Panc1 (cell line): ENCODE measurements at regions not wholly inside any gene's neighbourhood (a gene's known extent, or its start where the extent isn't known, plus 50 kb on each side); places are given as distances from the start of the nearest gene placed in this dataset.
"Not testable (repeated sequence)": the region's sequence is repeated elsewhere in the genome, so short reads cannot be mapped to it uniquely, and the experiment has no call there.

ENCODE experiments used
- ATAC-seq: fragments of 200-7000 bp; cut with Tn5 transposase; 2 replicates; pipeline ENCODE4 v1.9.1; 2020; ENCODE audit warnings: mild to moderate bottlenecking, moderate library complexity
- BruUV-seq: library from RNA; stranded (reverse); fragments of 400-500 nt; replicated peaks from 2 replicates; lab custom pipeline; 2021; lab: Mats Ljungman, UMichigan
- CTCF ChIA-PET: fragments of 300-600 bp; sonication (Branson Sonifier 250); formaldehyde crosslinking; loops from one replicate; lab custom pipeline; 2022; ENCODE audit warnings: antibody characterized with exemption; lab: Charles Lee
- POLR2A ChIA-PET: fragments of 300-600 bp; sonication (Branson Sonifier 250); formaldehyde crosslinking; loops from one replicate; lab custom pipeline; 2022; ENCODE audit warnings: antibody characterized with exemption; lab: Charles Lee
- DNase-seq: peaks from one replicate; pipeline ENCODE4 v3.0.0-alpha.2; 2010; ENCODE audit warnings: low read depth, low spot score
- H3K27ac ChIP-seq: 2 replicates; pipeline ENCODE4 v1.5.1; 2011; ENCODE audit warnings: mild to moderate bottlenecking, low read length, inconsistent platforms
- H3K27me3 ChIP-seq: fragments of 200-500 bp; sonication (Bioruptor generic); 2 replicates; pipeline ENCODE4 v1.6.0; 2014; ENCODE audit warnings: low read length, inconsistent platforms; ENCODE audit not compliant: control insufficient read depth, insufficient read depth
- H3K36me3 ChIP-seq: fragments of 200-500 bp; sonication (Bioruptor generic); 2 replicates; pipeline ENCODE4 v1.5.1; 2014; ENCODE audit warnings: inconsistent platforms, mild to moderate bottlenecking, low read length, moderate library complexity; ENCODE audit not compliant: control insufficient read depth, insufficient read depth
- H3K4me1 ChIP-seq: 2 replicates; pipeline ENCODE4 v1.5.1; 2011; ENCODE audit warnings: inconsistent platforms, mild to moderate bottlenecking, low read length, moderate library complexity; ENCODE audit not compliant: control insufficient read depth, insufficient read depth
- H3K4me3 ChIP-seq, 2 experiments: 2 replicates each; pipeline ENCODE4 v1.5.1; 2011 to 2012; ENCODE audit warnings: low read depth in 2 of 2, low read length in 2 of 2, mild to moderate bottlenecking in 2 of 2, inconsistent platforms in 1 of 2, moderate library complexity in 1 of 2
- H3K9me3 ChIP-seq: fragments of 200-500 bp; sonication (Bioruptor generic); 2 replicates; pipeline ENCODE4 v1.5.1; 2014; ENCODE audit warnings: low read depth, mild to moderate bottlenecking, inconsistent platforms, low read length, moderate library complexity; ENCODE audit not compliant: control insufficient read depth, insufficient read depth
- POLR2AphosphoS5 ChIP-seq: IDR thresholded peaks from 2 replicates; pipeline ENCODE4 v1.6.1; 2012; ENCODE audit warnings: mild to moderate bottlenecking, low read depth, low read length, moderate library complexity
- SIN3A ChIP-seq: IDR thresholded peaks from 2 replicates; pipeline ENCODE4 v1.6.1; 2012; ENCODE audit warnings: low read depth, mild to moderate bottlenecking, low read length, moderate library complexity, borderline replicate concordance; ENCODE audit not compliant: insufficient read depth
- TCF7L2 ChIP-seq: IDR thresholded peaks from 2 replicates; pipeline ENCODE4 v1.6.1; 2011; ENCODE audit warnings: mild to moderate bottlenecking, low read depth, low read length, inconsistent platforms
- in situ Hi-C: cut with HindIII; loops from 2 replicates; pipeline ENCODE4 v1.10.0; 2016; ENCODE audit warnings: low sequenced_read_pairs, low pct_unique_long_range_greater_than_20kb
- intact Hi-C: fragments of 100-400 bp; cut with micrococcal nuclease; formaldehyde crosslinking; loops from one replicate; pipeline ENCODE4 v1.10.0; 2022; ENCODE audit not compliant: unreplicated experiment
- TF ChIP-seq, protein P1 (sequence below): fragments of 450-650 bp; IDR thresholded peaks from 2 replicates; pipeline ENCODE4 v1.5.1; 2017; ENCODE audit warnings: mild to moderate bottlenecking
- TF ChIP-seq, protein P2 (sequence below), 2 experiments: IDR thresholded peaks; 2 replicates each; pipeline ENCODE4 v1.6.1; 2011 to 2012; ENCODE audit warnings: low read depth in 2 of 2, control low read depth in 1 of 2, low read length in 1 of 2, mild to moderate bottlenecking in 1 of 2, moderate library complexity in 1 of 2; ENCODE audit not compliant: insufficient read depth in 1 of 2

DNA sequence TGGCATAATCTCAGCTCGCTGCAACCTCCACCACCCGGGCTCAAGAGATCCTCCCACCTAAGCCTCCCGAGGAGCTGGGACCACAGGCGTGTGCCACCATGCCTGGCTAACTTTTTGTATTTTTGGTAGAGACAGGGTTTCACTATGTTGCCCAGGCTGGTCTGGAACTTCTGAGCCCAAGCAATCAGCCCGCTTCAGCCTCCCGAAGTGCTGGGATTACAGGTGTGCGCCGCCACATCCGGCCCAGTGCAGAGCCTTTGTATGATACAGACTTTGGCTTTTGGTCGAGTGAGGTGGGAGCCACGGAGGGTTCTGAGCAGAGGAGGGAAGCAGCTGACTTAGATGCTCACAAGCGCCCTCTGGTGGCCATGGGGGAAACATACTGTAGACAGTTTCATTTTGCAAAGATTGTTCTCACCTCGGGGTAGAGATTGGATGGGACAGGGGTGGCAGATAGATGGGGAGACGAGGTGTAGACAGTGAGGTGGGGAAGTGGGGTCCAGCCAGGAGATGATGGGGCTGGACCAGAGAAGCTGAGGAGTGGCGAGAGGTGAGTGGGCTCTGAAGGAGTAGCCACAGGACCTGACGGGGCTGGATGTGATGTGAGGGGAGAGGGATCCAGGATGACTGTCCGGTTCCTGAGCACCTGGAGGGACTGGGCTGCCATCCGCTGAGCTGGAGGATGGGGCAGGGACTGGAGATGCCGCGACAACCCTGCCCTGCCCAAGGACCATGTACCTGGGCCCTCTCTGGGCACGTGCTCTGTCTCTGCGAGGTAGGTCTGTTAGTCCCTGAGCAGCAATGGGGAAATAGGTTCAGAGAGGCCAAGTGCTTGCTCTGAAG, 105.1 kb downstream of the CRLF3 start:
- ATAC-seq: peak; percentile 78
- POLR2A ChIA-PET, DNase-seq, H3K36me3 ChIP-seq, H3K4me3 ChIP-seq, H3K27ac ChIP-seq, in situ Hi-C loops, BruUV-seq, H3K9me3 ChIP-seq, H3K27me3 ChIP-seq, intact Hi-C loops, H3K4me1 ChIP-seq: not testable (repeated sequence)
- TF ChIP-seq, protein P1, sequence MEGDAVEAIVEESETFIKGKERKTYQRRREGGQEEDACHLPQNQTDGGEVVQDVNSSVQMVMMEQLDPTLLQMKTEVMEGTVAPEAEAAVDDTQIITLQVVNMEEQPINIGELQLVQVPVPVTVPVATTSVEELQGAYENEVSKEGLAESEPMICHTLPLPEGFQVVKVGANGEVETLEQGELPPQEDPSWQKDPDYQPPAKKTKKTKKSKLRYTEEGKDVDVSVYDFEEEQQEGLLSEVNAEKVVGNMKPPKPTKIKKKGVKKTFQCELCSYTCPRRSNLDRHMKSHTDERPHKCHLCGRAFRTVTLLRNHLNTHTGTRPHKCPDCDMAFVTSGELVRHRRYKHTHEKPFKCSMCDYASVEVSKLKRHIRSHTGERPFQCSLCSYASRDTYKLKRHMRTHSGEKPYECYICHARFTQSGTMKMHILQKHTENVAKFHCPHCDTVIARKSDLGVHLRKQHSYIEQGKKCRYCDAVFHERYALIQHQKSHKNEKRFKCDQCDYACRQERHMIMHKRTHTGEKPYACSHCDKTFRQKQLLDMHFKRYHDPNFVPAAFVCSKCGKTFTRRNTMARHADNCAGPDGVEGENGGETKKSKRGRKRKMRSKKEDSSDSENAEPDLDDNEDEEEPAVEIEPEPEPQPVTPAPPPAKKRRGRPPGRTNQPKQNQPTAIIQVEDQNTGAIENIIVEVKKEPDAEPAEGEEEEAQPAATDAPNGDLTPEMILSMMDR: peak; percentile 88
- CTCF ChIA-PET: interaction anchor here (0.6 to 0.7 kb wide), 2 partner anchors 27 to 1078 kb away, joined by 3 to 4 read pairs; no protein-coding TSS in a partner anchor

DNA sequence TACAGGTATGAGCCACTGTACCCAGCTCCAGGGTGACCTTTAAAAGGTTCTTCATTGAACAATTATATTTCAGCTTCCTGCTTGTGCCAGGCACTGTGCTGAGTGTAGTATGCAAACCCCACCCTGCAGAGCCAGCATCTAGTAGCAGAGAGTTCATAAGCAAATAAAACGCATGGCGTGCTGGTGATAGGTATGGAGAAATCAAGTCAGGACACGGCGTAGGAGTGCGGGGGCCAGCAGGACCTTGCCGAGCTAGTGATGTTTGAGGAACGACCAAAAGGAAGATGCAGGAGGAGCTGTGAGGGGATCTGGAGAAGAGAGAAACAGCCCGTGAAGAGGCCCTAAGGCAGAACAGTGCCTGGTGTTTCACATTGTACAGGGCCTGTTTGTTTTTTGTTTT, 105.8 kb downstream of the CRLF3 start:
- H3K27ac ChIP-seq, CTCF ChIA-PET, H3K27me3 ChIP-seq, BruUV-seq, ATAC-seq, DNase-seq, H3K4me1 ChIP-seq, intact Hi-C loops, H3K9me3 ChIP-seq, H3K36me3 ChIP-seq, H3K4me3 ChIP-seq, POLR2A ChIA-PET, in situ Hi-C loops: not testable (repeated sequence)

DNA sequence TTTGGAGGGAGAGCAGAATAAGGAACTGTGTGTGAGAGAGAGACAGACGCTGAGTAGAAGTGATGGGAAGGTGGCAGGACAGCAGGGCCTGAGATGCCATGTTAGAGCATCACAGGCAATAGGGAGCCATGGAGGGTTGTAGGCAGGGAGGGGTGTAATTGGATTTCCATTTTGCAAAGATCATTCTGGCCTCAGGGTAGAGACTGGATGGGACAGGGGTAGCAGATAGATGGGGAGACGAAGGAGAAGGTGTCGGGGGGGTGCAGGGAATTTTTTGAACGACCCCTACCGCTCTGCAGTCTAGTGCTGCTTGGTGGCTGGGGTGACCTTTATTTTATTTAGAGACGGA, 106.4 kb downstream of the CRLF3 start:
- DNase-seq, H3K4me3 ChIP-seq, POLR2A ChIA-PET, H3K27ac ChIP-seq, H3K4me1 ChIP-seq, in situ Hi-C loops, intact Hi-C loops, BruUV-seq, H3K9me3 ChIP-seq, H3K36me3 ChIP-seq, ATAC-seq, H3K27me3 ChIP-seq, CTCF ChIA-PET: not testable (repeated sequence)

DNA sequence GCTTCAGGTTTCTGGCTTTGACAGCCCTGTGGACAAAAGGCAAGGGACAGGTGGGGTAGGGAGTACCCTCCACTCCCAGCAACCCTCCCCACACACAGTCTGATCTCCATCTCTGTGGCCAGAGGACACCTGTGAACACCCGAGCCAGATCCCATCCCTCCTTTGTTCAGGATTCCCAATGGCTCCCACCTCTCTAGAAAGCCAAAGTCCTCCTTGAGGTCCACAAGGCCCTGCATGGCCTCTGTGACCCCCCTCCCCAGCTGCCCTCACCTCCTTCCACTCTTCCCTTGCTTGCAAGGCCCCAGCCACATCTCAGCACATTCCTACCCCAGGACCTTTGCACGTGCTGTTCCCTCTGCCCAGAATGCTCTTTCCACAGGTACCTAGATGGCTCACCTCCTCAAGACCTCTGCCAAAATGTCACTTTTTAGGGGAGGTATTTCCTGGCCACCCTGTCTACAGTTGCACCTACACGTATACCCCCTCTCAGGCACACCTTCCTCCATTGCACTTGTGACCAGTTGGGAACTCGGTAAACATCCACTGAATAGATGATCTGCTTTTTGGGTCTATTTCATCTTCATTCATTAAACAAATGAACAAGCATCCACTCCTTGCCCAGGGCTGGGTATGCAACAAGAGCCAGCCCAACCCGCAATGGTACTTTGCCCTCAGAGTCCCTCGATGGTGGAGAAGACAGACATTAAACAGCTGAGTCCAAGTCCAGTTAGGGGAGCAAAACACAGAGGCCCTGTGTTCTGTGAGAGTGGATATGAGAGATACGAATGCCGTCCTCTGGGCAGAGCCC, 107.0 kb downstream of the CRLF3 start:
- ATAC-seq (no peak), DNase-seq (no peak)
- intact Hi-C loops (no loop called here), in situ Hi-C loops (no loop called here)
- Histone ChIP-seq H3K4me1 (no peaks in the 10 kb centered on the region), H3K4me3 (no peak overlapping the region), H3K27me3 (no peaks in the 10 kb centered on the region), H3K36me3 (no peaks in the 10 kb centered on the region), H3K9me3 (no peaks in the 10 kb centered on the region), H3K27ac (no peak overlapping the region)
- CTCF ChIA-PET: interaction anchor here (0.6 kb wide), 1 partner anchor 153 kb away, joined by 5 read pairs; no protein-coding TSS in a partner anchor
- no peak for TF ChIP-seq SIN3A
- no peak for TF ChIP-seq POLR2AphosphoS5
- no peak for TF ChIP-seq TCF7L2
- TF ChIP-seq, protein P2, sequence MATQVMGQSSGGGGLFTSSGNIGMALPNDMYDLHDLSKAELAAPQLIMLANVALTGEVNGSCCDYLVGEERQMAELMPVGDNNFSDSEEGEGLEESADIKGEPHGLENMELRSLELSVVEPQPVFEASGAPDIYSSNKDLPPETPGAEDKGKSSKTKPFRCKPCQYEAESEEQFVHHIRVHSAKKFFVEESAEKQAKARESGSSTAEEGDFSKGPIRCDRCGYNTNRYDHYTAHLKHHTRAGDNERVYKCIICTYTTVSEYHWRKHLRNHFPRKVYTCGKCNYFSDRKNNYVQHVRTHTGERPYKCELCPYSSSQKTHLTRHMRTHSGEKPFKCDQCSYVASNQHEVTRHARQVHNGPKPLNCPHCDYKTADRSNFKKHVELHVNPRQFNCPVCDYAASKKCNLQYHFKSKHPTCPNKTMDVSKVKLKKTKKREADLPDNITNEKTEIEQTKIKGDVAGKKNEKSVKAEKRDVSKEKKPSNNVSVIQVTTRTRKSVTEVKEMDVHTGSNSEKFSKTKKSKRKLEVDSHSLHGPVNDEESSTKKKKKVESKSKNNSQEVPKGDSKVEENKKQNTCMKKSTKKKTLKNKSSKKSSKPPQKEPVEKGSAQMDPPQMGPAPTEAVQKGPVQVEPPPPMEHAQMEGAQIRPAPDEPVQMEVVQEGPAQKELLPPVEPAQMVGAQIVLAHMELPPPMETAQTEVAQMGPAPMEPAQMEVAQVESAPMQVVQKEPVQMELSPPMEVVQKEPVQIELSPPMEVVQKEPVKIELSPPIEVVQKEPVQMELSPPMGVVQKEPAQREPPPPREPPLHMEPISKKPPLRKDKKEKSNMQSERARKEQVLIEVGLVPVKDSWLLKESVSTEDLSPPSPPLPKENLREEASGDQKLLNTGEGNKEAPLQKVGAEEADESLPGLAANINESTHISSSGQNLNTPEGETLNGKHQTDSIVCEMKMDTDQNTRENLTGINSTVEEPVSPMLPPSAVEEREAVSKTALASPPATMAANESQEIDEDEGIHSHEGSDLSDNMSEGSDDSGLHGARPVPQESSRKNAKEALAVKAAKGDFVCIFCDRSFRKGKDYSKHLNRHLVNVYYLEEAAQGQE (IDR thresholded peaks at IDR 0.05; ENCODE audit: insufficient read depth in 1 of 2, low read depth in 2 of 2, low read length in 1 of 2): no peak
- TF ChIP-seq, protein P1: no peak; the same call in 1 of the 2 replicates
- no TSS peak for BruUV-seq
- POLR2A ChIA-PET: no interaction called here
